ENCODE measurements at regions not wholly inside any gene's neighbourhood (a gene's known extent, or its start where the extent isn't known, plus 50 kb on each side); places are given as distances from the start of the nearest gene placed in this dataset.

DNA sequence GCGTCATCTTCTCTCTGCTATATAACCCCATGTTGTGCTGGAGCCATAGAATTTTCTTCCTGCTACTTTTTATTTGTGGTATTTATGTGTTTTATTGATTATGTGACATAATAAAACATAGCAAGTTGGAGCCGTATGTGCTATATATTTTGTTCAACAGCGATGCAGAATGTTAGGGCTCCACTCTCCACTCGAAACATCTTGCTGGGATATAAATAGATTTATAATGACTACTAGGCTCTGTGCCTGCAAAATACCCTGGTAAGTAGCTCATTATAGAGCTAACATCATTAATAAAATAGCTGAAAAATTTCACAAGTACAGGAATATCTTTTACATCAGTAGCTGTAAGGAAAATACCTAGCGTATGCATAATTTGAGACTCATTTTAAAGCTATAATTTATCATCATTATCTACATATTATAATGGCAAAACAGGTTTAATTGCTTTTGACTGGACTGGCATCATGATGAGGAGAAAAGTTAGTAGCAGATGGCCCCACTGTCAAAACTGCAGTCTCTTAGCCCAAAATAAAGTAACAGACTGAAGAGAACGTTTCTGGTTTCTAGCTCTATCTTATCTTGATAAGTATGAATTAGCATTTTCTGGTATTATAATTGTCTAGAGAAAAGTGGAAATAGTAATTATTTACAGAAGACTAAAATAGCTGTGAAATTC is 263.0 kb downstream of the NEDD1 start:
- Histone ChIP-seq H3K4me2 (no peak overlapping the region), H3K27me3 (ENCODE audit: insufficient read depth, low read depth) (no peaks in the 10 kb centered on the region), H2AFZ (ENCODE audit: low read depth) (no peak overlapping the region), H3K4me1 (ENCODE audit: low read depth, poor library complexity, severe bottlenecking) (no peaks in the 10 kb centered on the region), H3K79me2 (ENCODE audit: insufficient read depth, low read depth) (no peaks in the 10 kb centered on the region), H3K4me3 (IDR thresholded peaks at IDR 0.05; ENCODE audit: insufficient read depth, low read depth, low read length) (no peak overlapping the region), H4K20me1 (ENCODE audit: insufficient read depth) (no peaks in the 10 kb centered on the region), H3K36me3 (ENCODE audit: insufficient read depth) (no peaks in the 10 kb centered on the region), H3K27ac (no peak overlapping the region), H3K9ac (no peak overlapping the region)
- TF ChIP-seq, protein P1, sequence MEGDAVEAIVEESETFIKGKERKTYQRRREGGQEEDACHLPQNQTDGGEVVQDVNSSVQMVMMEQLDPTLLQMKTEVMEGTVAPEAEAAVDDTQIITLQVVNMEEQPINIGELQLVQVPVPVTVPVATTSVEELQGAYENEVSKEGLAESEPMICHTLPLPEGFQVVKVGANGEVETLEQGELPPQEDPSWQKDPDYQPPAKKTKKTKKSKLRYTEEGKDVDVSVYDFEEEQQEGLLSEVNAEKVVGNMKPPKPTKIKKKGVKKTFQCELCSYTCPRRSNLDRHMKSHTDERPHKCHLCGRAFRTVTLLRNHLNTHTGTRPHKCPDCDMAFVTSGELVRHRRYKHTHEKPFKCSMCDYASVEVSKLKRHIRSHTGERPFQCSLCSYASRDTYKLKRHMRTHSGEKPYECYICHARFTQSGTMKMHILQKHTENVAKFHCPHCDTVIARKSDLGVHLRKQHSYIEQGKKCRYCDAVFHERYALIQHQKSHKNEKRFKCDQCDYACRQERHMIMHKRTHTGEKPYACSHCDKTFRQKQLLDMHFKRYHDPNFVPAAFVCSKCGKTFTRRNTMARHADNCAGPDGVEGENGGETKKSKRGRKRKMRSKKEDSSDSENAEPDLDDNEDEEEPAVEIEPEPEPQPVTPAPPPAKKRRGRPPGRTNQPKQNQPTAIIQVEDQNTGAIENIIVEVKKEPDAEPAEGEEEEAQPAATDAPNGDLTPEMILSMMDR (conservative IDR thresholded peaks at IDR 0.05; ENCODE audit: low read depth, low read length): no peak

DNA sequence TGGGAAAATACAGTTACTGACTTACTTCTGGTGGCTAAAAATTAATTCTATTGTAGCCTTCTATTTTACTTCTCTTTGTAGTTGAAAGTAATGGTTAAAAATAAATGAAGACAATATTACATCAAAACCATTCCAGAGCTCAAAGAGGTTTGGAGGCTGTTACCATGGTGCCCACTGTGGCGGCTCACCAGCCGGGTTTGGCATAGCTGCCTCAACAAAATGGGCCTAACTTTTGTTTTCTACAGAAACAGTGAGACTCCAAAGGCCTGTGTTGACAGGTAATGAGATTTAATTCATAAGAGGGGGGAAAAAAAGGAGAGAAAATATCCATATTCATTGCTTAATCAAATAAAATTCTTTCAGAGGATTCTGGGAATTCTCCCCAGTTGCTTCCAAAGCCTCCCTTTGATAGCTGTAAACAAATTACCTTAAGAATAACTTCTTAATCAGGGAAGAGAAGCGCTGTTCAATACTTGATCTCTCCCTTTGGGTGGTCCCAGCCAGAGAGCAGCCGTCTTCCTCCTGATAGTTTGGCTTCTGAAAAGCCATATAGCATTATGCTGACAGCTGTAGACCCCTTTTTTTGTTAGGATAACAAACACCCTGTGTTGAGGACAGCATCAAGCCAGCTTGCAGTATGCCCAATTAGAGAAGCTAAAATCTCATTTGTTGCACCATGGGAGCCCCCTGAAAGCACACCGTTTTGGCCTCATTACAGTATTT is 266.8 kb downstream of the NEDD1 start:
- H3K79me2 ChIP-seq (ENCODE audit: insufficient read depth, low read depth): no peaks in the 10 kb centered on the region
- no peak overlapping the region for H3K9ac ChIP-seq
- no peak overlapping the region for H2AFZ ChIP-seq (ENCODE audit: low read depth)
- no peaks in the 10 kb centered on the region for H4K20me1 ChIP-seq (ENCODE audit: insufficient read depth)
- no peak overlapping the region for H3K4me3 ChIP-seq (IDR thresholded peaks at IDR 0.05; ENCODE audit: insufficient read depth, low read depth, low read length)
- H3K27me3 ChIP-seq (ENCODE audit: insufficient read depth, low read depth): no peaks in the 10 kb centered on the region
- no peak overlapping the region for H3K27ac ChIP-seq
- no peaks in the 10 kb centered on the region for H3K36me3 ChIP-seq (ENCODE audit: insufficient read depth)
- TF ChIP-seq, protein P1 (conservative IDR thresholded peaks at IDR 0.05; ENCODE audit: low read depth, low read length): no peak
- H3K4me2 ChIP-seq: no peak overlapping the region
- no peaks in the 10 kb centered on the region for H3K4me1 ChIP-seq (ENCODE audit: low read depth, poor library complexity, severe bottlenecking)

DNA sequence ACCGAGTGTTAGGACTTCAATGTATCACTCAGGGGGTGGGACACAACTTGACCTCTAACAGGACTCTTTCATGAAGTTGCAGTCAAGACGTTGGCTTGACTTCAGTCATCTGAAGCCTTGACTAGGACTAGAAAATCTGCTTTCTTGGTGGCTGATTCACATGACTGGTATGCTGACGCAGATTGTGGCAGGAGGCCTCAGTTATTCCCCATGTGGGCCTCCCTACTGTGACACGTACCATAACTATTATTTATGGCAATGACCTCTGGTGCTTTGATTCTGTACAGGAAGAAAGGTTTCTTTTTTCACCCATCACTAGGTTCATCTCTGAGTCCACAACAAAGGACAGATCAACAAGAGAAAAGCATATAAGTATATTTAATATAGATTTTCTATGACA is 270.4 kb downstream of the NEDD1 start:
- TF ChIP-seq, protein P1 (conservative IDR thresholded peaks at IDR 0.05; ENCODE audit: low read depth, low read length): no peak
- Histone ChIP-seq H3K36me3 (ENCODE audit: insufficient read depth) (no peaks in the 10 kb centered on the region), H3K4me1 (ENCODE audit: low read depth, poor library complexity, severe bottlenecking) (no peaks in the 10 kb centered on the region), H3K9ac (no peak overlapping the region), H3K79me2 (ENCODE audit: insufficient read depth, low read depth) (no peaks in the 10 kb centered on the region), H2AFZ (ENCODE audit: low read depth) (no peak overlapping the region), H3K4me3 (IDR thresholded peaks at IDR 0.05; ENCODE audit: insufficient read depth, low read depth, low read length) (no peak overlapping the region), H3K4me2 (no peak overlapping the region), H3K27me3 (ENCODE audit: insufficient read depth, low read depth) (no peaks in the 10 kb centered on the region), H3K27ac (no peak overlapping the region), H4K20me1 (ENCODE audit: insufficient read depth) (no peaks in the 10 kb centered on the region)

DNA sequence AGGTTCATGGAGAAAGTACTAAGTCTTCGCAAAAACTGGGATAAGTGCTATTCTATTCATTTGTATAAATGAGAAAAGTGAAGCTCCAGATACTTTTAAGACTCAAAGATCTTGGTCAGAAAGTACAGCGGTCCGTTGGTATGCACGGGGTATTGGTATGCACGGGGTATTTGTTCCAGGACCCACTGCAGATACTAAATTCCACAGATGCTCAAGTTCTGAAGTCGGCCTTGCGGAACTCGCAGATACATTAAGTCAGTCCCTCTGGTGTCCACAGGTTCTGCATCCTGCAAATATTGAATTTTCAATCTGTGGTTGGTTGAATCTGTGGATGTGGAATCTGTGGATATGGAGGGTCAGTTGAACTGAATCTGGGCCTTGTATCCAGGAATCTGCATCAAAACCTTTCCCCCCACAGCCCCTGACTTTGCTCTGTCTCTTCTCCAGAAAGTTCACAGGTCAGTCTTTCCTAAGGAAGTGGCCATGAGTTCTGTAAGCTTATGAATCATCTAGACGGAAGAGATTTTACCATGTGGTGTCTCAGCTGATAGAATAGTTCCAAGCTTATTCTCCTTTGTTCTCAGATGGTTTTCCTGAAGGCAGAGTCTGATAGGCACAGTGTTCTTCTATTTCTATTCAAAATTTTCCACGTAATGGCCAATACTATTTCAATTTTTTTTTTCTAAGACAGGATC is 274.7 kb downstream of the NEDD1 start:
- no peak overlapping the region for H2AFZ ChIP-seq (ENCODE audit: low read depth)
- TF ChIP-seq, protein P1 (conservative IDR thresholded peaks at IDR 0.05; ENCODE audit: low read depth, low read length): no peak
- H3K4me1 ChIP-seq (ENCODE audit: low read depth, poor library complexity, severe bottlenecking): no peaks in the 10 kb centered on the region
- H3K4me2 ChIP-seq: no peak overlapping the region
- H3K4me3 ChIP-seq (IDR thresholded peaks at IDR 0.05; ENCODE audit: insufficient read depth, low read depth, low read length): no peak overlapping the region
- no peaks in the 10 kb centered on the region for H3K79me2 ChIP-seq (ENCODE audit: insufficient read depth, low read depth)
- H3K27ac ChIP-seq: no peak overlapping the region
- H3K9ac ChIP-seq: no peak overlapping the region
- H3K27me3 ChIP-seq (ENCODE audit: insufficient read depth, low read depth): no peaks in the 10 kb centered on the region
- no peaks in the 10 kb centered on the region for H4K20me1 ChIP-seq (ENCODE audit: insufficient read depth)
- no peaks in the 10 kb centered on the region for H3K36me3 ChIP-seq (ENCODE audit: insufficient read depth)
